ENCODE measurements at regions not wholly inside any gene's neighbourhood (a gene's known extent, or its start where the extent isn't known, plus 50 kb on each side); places are given as distances from the start of the nearest gene placed in this dataset.

DNA sequence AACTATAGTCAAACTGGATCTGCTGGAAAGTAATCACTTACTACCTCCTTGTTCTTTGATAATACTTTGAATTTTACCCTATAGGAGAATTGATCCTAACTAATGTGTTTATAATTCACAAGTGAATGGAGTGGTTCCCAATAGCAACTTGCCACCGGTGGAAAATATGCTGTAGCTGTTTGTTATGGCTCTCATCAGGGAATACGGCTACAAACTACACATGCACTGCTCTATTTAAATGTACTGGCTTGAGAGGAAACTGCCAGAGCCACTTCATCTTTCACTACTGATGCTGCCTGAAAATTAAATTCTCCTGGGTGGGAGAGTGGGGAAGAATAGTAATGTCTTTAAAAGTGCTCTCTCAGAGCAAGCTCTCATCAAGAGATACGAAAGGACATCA lies 448.5 kb upstream of the GRAMD2B start:
- no peaks in the 10 kb centered on the region for H3K9me2 ChIP-seq (replicated peaks; ENCODE audit: low read length)
- H3K27ac ChIP-seq (ENCODE audit: low read length): no peak overlapping the region
- H3F3A ChIP-seq (ENCODE audit: low read length, unreplicated experiment): no peaks in the 10 kb centered on the region
- H3K36me3 ChIP-seq (ENCODE audit: low read depth, low read length): no peaks in the 10 kb centered on the region
- DNase-seq (no peak), ATAC-seq (no peak)
- no peak for TF ChIP-seq EZH2 (IDR thresholded peaks at IDR 0.05; ENCODE audit: low read length, unreplicated experiment)
- no peak for TF ChIP-seq EZH2phosphoT487 (IDR thresholded peaks at IDR 0.05; ENCODE audit: borderline replicate concordance, low read length)
- no peak for TF ChIP-seq CTCF (conservative IDR thresholded peaks at IDR 0.05; ENCODE audit: low read depth, low read length)
- ChIA-PET POLR2A (ENCODE audit: unreplicated experiment) (no interaction called here), CTCF (no interaction called here)
- no peak overlapping the region for H3K9ac ChIP-seq (ENCODE audit: low read length)
- no TSS peak for BruUV-seq (replicated peaks)
- H3K4me2 ChIP-seq (ENCODE audit: low read length): no peak overlapping the region
- no peak overlapping the region for H2AFZ ChIP-seq (ENCODE audit: low read length)
- H3K79me2 ChIP-seq (ENCODE audit: low read length): no peaks in the 10 kb centered on the region
- no peaks in the 10 kb centered on the region for H4K20me1 ChIP-seq (ENCODE audit: low read length)
- no peak overlapping the region for H3K4me3 ChIP-seq (ENCODE audit: low read length)
- intact Hi-C loops (cut with micrococcal nuclease): no loop called here
- no peaks in the 10 kb centered on the region for H3K4me1 ChIP-seq (ENCODE audit: insufficient read depth, low read length)
- H3K9me3 ChIP-seq (ENCODE audit: low read length): no peaks in the 10 kb centered on the region
- H3K27me3 ChIP-seq (ENCODE audit: low read length): no peaks in the 10 kb centered on the region

- Histone ChIP-seq H3K9me3 (ENCODE audit: low read length) (no peaks in the 10 kb centered on the region), H3K9me2 (replicated peaks; ENCODE audit: low read length) (no peaks in the 10 kb centered on the region), H2AFZ (ENCODE audit: low read length) (no peak overlapping the region), H3K27ac (ENCODE audit: low read length) (no peak overlapping the region), H3K4me1 (ENCODE audit: insufficient read depth, low read length) (no peaks in the 10 kb centered on the region), H3K27me3 (ENCODE audit: low read length) (no peaks in the 10 kb centered on the region), H4K20me1 (ENCODE audit: low read length) (no peaks in the 10 kb centered on the region), H3F3A (ENCODE audit: low read length, unreplicated experiment) (no peaks in the 10 kb centered on the region), H3K79me2 (ENCODE audit: low read length) (no peaks in the 10 kb centered on the region), H3K4me3 (ENCODE audit: low read length) (no peak overlapping the region), H3K36me3 (ENCODE audit: low read depth, low read length) (no peaks in the 10 kb centered on the region), H3K9ac (ENCODE audit: low read length) (no peak overlapping the region), H3K4me2 (ENCODE audit: low read length) (no peak overlapping the region)
- DNase-seq: no peak
- CTCF ChIA-PET: no interaction called here
- no peak for ATAC-seq
- BruUV-seq (replicated peaks): no TSS peak
- no peak for TF ChIP-seq CTCF (conservative IDR thresholded peaks at IDR 0.05; ENCODE audit: low read depth, low read length)
- no peak for TF ChIP-seq EZH2 (IDR thresholded peaks at IDR 0.05; ENCODE audit: low read length, unreplicated experiment)
- TF ChIP-seq EZH2phosphoT487 (IDR thresholded peaks at IDR 0.05; ENCODE audit: borderline replicate concordance, low read length): no peak
- intact Hi-C loops (cut with micrococcal nuclease): no loop called here
- POLR2A ChIA-PET (ENCODE audit: unreplicated experiment): no interaction called here
Observed at GRCh38 chr5:125976421-125977000, 446.7 kb upstream of the GRAMD2B start.

- intact Hi-C loops (cut with micrococcal nuclease): no loop called here
- Histone ChIP-seq H3K4me1 (ENCODE audit: insufficient read depth, low read length) (no peaks in the 10 kb centered on the region), H3K9ac (ENCODE audit: low read length) (no peak overlapping the region), H3K79me2 (ENCODE audit: low read length) (no peaks in the 10 kb centered on the region), H3F3A (ENCODE audit: low read length, unreplicated experiment) (no peaks in the 10 kb centered on the region), H2AFZ (ENCODE audit: low read length) (no peak overlapping the region), H3K9me2 (replicated peaks; ENCODE audit: low read length) (no peaks in the 10 kb centered on the region), H4K20me1 (ENCODE audit: low read length) (no peaks in the 10 kb centered on the region), H3K36me3 (ENCODE audit: low read depth, low read length) (no peaks in the 10 kb centered on the region), H3K4me2 (ENCODE audit: low read length) (no peak overlapping the region), H3K4me3 (ENCODE audit: low read length) (no peak overlapping the region), H3K27me3 (ENCODE audit: low read length) (no peaks in the 10 kb centered on the region), H3K27ac (ENCODE audit: low read length) (no peak overlapping the region), H3K9me3 (ENCODE audit: low read length) (no peaks in the 10 kb centered on the region)
- BruUV-seq (replicated peaks): no TSS peak
- ChIA-PET CTCF (no interaction called here), POLR2A (ENCODE audit: unreplicated experiment) (no interaction called here)
- ATAC-seq: no peak
- no peak for DNase-seq
- TF ChIP-seq EZH2phosphoT487 (IDR thresholded peaks at IDR 0.05; ENCODE audit: borderline replicate concordance, low read length) (no peak), CTCF (conservative IDR thresholded peaks at IDR 0.05; ENCODE audit: low read depth, low read length) (no peak), EZH2 (IDR thresholded peaks at IDR 0.05; ENCODE audit: low read length, unreplicated experiment) (no peak)
Observed at GRCh38 chr5:125978015-125978414, 445.2 kb upstream of the GRAMD2B start.
